GM12873 (cell line): ENCODE measurements at regions not wholly inside any gene's neighbourhood (a gene's known extent, or its start where the extent isn't known, plus 50 kb on each side); places are given as distances from the start of the nearest gene placed in this dataset.

Experiments used
- TF ChIP-seq, protein P1 (sequence below): IDR thresholded peaks from 2 replicates; pipeline ENCODE4 v1.5.1; 2012; ENCODE audit warnings: low read depth, mild to moderate bottlenecking, moderate library complexity, low read length, control low read depth; ENCODE audit not compliant: insufficient read depth; ENCODE audit errors: missing control alignments

DNA sequence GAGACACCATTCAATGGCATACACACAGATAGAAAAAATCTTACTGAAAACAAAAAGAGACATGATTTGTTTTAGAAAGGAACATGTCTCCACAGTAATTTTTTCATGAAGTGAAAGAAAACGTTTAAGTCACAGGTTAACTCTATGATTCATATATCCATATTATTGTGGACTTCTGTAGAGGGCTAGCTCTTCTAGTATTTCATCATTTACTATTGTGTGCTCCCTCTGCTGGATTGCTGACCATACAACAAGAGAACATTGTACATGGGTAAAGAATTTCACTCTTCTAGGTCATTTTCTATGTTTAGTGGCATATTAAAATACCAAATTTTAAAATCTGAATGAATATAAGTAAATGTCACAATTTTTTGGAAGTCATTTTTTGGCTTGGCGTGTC is 91.8 kb upstream of the POU3F4 start:
- TF ChIP-seq, protein P1, sequence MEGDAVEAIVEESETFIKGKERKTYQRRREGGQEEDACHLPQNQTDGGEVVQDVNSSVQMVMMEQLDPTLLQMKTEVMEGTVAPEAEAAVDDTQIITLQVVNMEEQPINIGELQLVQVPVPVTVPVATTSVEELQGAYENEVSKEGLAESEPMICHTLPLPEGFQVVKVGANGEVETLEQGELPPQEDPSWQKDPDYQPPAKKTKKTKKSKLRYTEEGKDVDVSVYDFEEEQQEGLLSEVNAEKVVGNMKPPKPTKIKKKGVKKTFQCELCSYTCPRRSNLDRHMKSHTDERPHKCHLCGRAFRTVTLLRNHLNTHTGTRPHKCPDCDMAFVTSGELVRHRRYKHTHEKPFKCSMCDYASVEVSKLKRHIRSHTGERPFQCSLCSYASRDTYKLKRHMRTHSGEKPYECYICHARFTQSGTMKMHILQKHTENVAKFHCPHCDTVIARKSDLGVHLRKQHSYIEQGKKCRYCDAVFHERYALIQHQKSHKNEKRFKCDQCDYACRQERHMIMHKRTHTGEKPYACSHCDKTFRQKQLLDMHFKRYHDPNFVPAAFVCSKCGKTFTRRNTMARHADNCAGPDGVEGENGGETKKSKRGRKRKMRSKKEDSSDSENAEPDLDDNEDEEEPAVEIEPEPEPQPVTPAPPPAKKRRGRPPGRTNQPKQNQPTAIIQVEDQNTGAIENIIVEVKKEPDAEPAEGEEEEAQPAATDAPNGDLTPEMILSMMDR, result peak; percentile 20

DNA sequence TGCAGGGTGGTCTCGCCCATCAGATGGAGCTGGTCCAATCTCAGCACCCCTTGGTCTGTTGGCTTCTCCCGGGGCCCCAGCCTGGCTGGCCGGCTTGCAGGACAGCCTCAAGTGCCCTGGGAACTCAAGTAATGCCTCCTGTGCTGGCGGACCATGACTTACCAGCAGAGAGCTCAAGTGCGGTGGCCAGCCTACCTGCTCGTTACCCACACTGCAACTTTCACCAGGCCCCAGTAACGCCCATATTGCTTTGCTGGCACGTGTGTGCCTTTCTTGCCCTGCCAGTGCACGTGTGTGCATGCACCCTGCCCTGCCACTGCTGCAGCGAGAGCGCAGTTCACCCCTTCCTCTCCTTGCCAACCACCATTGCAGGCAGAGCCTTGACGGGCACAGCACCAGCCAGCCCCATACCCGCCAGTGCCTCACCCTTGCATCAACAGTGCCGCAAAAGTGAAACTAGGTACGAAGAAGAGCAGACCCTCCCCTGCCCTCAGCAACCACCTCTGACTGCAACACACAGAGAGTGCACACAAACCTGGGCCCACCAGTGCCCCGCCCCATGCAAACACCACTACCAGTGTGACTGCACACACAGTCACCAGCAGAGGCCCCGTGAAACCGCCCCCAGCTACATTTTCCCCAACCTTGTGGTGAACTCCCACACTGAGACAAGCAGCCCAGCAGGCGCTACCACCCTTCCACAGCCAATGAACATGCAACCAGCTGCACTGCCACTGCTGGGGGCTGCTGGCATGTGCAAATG is 88.9 kb upstream of the POU3F4 start:
- TF ChIP-seq, protein P1, result no peak

DNA sequence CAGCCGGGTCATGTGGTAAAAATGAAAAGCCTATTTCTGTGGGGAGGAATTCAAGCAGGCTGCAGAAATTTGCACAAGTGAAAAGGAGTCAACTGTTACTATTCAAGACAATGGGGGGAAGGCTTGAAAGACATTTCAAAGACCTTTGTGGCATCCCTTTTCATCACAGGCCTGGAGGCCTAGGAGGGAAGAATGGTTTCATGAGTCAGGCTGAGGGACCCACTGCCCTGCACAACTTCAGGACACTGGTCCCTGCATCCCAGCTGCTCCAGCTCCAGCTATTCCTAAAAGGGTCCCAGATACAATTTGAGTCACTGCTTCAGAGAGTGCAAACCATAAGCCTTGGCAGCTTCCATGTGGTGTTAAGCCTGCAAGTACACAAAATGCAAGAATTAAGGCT is 85.3 kb upstream of the POU3F4 start:
- TF ChIP-seq, protein P1, result no peak

DNA sequence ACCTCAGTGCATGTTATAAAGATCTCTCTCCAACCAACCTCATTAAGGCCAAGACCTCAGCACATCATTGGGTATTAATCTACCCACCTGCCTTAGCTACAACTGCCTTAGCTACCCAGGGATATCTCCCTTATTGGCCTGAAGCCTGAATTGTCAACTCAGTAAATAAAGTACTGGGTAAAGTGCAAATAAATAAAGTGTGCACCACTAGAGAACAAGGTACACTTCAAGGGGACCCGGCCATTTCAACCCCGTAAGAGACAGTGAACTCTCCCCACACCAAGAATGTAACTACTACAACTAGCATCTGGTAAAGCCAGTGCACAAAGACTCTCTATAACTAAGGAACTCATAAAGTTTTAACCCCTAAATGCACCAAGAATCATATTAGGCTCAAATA is 61.7 kb upstream of the POU3F4 start:
- TF ChIP-seq, protein P1, result no peak
